ENCODE measurements at regions not wholly inside any gene's neighbourhood (a gene's known extent, or its start where the extent isn't known, plus 50 kb on each side); places are given as distances from the start of the nearest gene placed in this dataset.

DNA sequence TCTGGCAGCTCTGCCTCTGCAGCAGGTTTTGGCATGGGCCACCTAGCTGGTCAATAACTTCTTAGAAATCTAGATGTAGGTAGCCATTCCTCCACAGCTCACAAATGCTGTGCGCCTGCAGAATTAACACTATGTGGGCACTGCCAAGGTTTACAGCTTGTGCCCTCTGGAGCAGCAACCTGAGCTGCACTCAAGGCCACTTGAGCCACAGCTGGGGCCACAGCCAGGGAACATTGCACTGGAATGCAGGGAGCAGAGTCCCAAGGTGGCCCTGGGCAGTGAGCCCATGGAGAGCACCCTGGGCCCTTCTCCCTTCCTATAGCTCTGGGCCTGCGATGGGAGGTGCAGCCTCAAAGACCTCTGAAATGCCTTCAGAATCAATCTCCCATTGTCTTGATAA lies 365.3 kb downstream of the SATB2 start:
- TF ChIP-seq, protein P1, sequence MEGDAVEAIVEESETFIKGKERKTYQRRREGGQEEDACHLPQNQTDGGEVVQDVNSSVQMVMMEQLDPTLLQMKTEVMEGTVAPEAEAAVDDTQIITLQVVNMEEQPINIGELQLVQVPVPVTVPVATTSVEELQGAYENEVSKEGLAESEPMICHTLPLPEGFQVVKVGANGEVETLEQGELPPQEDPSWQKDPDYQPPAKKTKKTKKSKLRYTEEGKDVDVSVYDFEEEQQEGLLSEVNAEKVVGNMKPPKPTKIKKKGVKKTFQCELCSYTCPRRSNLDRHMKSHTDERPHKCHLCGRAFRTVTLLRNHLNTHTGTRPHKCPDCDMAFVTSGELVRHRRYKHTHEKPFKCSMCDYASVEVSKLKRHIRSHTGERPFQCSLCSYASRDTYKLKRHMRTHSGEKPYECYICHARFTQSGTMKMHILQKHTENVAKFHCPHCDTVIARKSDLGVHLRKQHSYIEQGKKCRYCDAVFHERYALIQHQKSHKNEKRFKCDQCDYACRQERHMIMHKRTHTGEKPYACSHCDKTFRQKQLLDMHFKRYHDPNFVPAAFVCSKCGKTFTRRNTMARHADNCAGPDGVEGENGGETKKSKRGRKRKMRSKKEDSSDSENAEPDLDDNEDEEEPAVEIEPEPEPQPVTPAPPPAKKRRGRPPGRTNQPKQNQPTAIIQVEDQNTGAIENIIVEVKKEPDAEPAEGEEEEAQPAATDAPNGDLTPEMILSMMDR (IDR thresholded peaks at IDR 0.05; ENCODE audit: poor library complexity): no peak
- no peak for TF ChIP-seq EZH2 (IDR thresholded peaks at IDR 0.05; ENCODE audit: borderline replicate concordance)

All from hepatocyte (in vitro differentiated cells).